Right lobe of liver (tissue), 6 donors: ENCODE measurements at regions not wholly inside any gene's neighbourhood (a gene's known extent, or its start where the extent isn't known, plus 50 kb on each side); places are given as distances from the start of the nearest gene placed in this dataset.

ENCODE experiments used
- ATAC-seq, 4 donors: fragments of 200-7000 bp; cut with Tn5 transposase; one replicate each; pipeline ENCODE4 v1.9.1; 2020; ENCODE audit warnings: mild to moderate bottlenecking in 4 of 4, moderate library complexity in 4 of 4
- DNase-seq, 3 donors: peaks; one replicate each; pipeline ENCODE4 v3.0.0-alpha.2; 2020
- H3K27ac ChIP-seq, 3 donors: fragments of 200-600 bp; one replicate each; pipeline ENCODE4 v1.8.0; 2022
- H3K27me3 ChIP-seq, 2 donors: fragments of 200-600 bp; one replicate each; pipeline ENCODE4 v1.8.0; 2022
- H3K36me3 ChIP-seq, 4 donors: fragments of 200-600 bp; sonication (generic) in 1 of 4; one replicate each; pipeline versions ENCODE4 v1.5.1 to v1.8.0; 2017 to 2022; ENCODE audit warnings: control low read depth in 1 of 4
- H3K4me1 ChIP-seq, 4 donors: fragments of 200-600 bp; sonication (generic) in 1 of 4; one replicate each; pipeline versions ENCODE4 v1.5.1 to v1.8.0; 2017 to 2022; ENCODE audit warnings: control low read depth in 1 of 4
- H3K4me3 ChIP-seq, 3 donors: fragments of 200-600 bp; one replicate each; pipeline ENCODE4 v1.8.0; 2022
- H3K9me3 ChIP-seq, 4 donors: fragments of 200-600 bp; sonication (generic) in 1 of 4; one replicate each; pipeline versions ENCODE4 v1.5.1 to v1.8.0; 2017 to 2022; ENCODE audit warnings: control low read depth in 1 of 4
- POLR2A ChIP-seq: fragments of 450-650 bp; IDR thresholded peaks from one replicate; pipeline ENCODE4 v1.6.1; 2017; ENCODE audit warnings: antibody characterized with exemption, mild to moderate bottlenecking
- WGBS: methylation state at CpG from one replicate; pipeline ENCODE4 v1.1.6; 2018; ENCODE audit warnings: low coverage, low lambda C conversion rate; ENCODE audit not compliant: insufficient coverage; ENCODE audit errors: missing lambda C conversion rate; 5-methylcytosine and 5-hydroxymethylcytosine counted together
- intact Hi-C, 2 donors: fragments of 100-400 bp; cut with DNase I; formaldehyde crosslinking; loops; one replicate each; pipeline versions ENCODE4 v1.11.2 to v1.14.1; 2022
- TF ChIP-seq, protein P1 (sequence below), 4 donors: fragments of 200-600 bp in 3 of 4; fragments of 450-650 bp in 1 of 4; IDR thresholded peaks; one replicate each; pipeline versions ENCODE4 v1.5.1 to v1.8.0; 2016 to 2022; ENCODE audit warnings: antibody characterized with exemption in 4 of 4, mild to moderate bottlenecking in 2 of 4
- donor health status: DM: no; HTN: yes; CAD: no.
- donor health status: DM: no; HTN: no; CAD: no.
- donor health status: DM: no; HTN: no; CAD: no.
- donor health status: DM: no; HTN: yes; CAD: no.
- donor health status: DM: no; HTN: yes; CAD: no.

DNA sequence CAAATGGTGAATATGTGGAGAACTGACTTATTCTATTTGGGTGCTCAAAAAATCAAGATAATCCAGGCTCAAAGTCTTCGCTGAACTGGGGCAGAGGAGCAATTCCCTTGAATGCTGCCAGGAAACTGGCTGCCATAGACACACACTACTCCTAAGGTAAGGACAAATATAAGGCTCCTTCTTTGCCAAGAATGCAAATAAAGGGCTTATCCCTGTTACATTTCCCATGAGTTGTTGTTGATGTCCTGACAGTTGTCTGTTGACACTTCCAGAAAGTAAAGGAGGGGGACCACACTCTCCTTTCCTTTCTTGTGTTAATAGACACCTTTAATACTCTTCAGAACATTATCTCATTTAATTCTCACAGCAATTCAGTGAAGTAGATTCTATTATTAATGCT lies 212.2 kb upstream of the PTBP2 start:
- TF ChIP-seq POLR2A: no peak
- TF ChIP-seq, protein P1, sequence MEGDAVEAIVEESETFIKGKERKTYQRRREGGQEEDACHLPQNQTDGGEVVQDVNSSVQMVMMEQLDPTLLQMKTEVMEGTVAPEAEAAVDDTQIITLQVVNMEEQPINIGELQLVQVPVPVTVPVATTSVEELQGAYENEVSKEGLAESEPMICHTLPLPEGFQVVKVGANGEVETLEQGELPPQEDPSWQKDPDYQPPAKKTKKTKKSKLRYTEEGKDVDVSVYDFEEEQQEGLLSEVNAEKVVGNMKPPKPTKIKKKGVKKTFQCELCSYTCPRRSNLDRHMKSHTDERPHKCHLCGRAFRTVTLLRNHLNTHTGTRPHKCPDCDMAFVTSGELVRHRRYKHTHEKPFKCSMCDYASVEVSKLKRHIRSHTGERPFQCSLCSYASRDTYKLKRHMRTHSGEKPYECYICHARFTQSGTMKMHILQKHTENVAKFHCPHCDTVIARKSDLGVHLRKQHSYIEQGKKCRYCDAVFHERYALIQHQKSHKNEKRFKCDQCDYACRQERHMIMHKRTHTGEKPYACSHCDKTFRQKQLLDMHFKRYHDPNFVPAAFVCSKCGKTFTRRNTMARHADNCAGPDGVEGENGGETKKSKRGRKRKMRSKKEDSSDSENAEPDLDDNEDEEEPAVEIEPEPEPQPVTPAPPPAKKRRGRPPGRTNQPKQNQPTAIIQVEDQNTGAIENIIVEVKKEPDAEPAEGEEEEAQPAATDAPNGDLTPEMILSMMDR (IDR thresholded peaks at IDR 0.05): no peak
- Histone ChIP-seq H3K36me3 (no peaks in the 10 kb centered on the region), H3K4me3 (no peak overlapping the region), H3K9me3 (no peaks in the 10 kb centered on the region), H3K4me1 (no peaks in the 10 kb centered on the region), H3K27me3 (no peaks in the 10 kb centered on the region), H3K27ac (no peak overlapping the region)
- ATAC-seq (no peak), DNase-seq (no peak)
- intact Hi-C loops: no loop called here
- 93% methylated on average over 1 of the region's 1 CpG for WGBS

DNA sequence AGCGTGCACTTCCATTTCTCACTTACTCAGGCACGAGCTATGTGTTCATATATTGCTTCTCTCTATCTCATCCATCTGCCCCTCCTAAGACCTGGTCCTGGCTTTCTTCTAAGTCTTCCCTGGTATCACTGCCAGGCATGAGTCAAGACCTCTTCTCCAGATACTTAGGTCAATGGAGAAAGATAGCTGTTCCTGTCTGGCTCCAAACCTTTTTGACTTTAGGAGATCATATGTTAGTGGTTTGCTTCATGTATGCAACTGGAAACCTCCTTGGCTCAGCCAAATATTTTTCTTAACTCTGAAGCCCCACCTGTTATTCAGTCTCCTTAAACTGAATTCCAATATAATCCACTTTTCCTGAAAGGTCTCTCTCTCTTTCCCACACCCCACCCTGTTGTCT lies 211.6 kb upstream of the PTBP2 start:
- Histone ChIP-seq H3K9me3 (no peaks in the 10 kb centered on the region), H3K27ac (no peak overlapping the region), H3K36me3 (no peaks in the 10 kb centered on the region), H3K27me3 (no peaks in the 10 kb centered on the region), H3K4me1 (no peaks in the 10 kb centered on the region), H3K4me3 (no peak overlapping the region)
- intact Hi-C loops: no loop called here
- TF ChIP-seq, protein P1 (IDR thresholded peaks at IDR 0.05): no peak
- TF ChIP-seq POLR2A: no peak
- 75% methylated on average over 2 of the region's 2 CpGs for WGBS
- ATAC-seq (no peak), DNase-seq (no peak)

DNA sequence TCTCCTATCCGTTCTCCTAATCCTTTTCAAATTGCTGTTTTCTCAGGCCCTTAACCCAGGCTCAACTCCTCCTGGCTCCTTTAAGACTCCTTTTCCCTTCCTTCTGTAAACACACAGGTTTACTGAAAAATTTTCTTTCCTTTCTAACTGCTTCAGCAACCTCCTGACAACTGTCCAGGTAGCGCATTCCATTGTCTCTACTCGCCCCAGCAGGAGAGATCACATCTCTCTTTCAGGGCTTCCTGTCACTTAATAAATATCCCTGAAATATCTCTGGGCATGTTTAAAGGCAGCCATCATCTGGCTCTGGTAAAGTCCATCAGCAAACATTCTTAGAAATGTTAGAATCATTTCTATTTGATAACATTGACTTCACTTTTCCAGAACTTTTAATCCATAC lies 211.2 kb upstream of the PTBP2 start:
- no peaks in the 10 kb centered on the region for H3K9me3 ChIP-seq
- H3K27me3 ChIP-seq: no peaks in the 10 kb centered on the region
- H3K27ac ChIP-seq: no peak overlapping the region
- intact Hi-C loops: no loop called here
- H3K4me3 ChIP-seq: no peak overlapping the region
- WGBS: 63% methylated on average over 3 of the region's 3 CpGs
- no peaks in the 10 kb centered on the region for H3K36me3 ChIP-seq
- DNase-seq (no peak), ATAC-seq (no peak)
- no peaks in the 10 kb centered on the region for H3K4me1 ChIP-seq
- TF ChIP-seq, protein P1 (IDR thresholded peaks at IDR 0.05): no peak

DNA sequence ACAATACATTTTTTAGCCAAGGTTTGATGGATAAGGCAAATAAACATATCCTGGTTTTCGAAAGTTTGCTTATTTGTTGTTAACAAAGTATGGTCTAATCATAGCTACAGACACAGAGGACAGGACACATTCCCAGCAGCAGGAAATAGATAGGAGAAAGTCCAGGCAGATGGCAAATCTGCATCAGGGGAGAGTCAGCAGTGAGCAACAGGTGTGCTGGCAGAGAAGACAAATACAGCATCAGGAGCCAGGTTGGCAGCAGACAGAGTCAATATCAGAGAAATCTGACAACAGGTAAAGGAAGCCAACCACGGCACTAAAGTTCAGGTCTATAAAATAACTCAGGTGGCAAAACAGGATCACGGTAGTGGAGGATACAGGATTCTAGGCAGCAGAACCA lies 210.7 kb upstream of the PTBP2 start:
- DNase-seq: no peak
- Histone ChIP-seq H3K4me3 (no peak overlapping the region), H3K27ac (no peak overlapping the region), H3K9me3 (no peaks in the 10 kb centered on the region), H3K27me3 (no peaks in the 10 kb centered on the region), H3K36me3 (no peaks in the 10 kb centered on the region), H3K4me1 (no peaks in the 10 kb centered on the region)
- no peak for ATAC-seq
- 42% methylated on average over 3 of the region's 3 CpGs for WGBS
- TF ChIP-seq POLR2A: no peak
- TF ChIP-seq, protein P1 (IDR thresholded peaks at IDR 0.05): no peak
- intact Hi-C loops: no loop called here

GRCh38 chr1:96513136-96513535 lies 208.4 kb upstream of the PTBP2 start:
- WGBS: 83% methylated on average over 1 of the region's 1 CpG
- Histone ChIP-seq H3K4me1 (no peaks in the 10 kb centered on the region), H3K27me3 (no peaks in the 10 kb centered on the region), H3K9me3 (no peaks in the 10 kb centered on the region), H3K36me3 (no peaks in the 10 kb centered on the region), H3K27ac (no peak overlapping the region), H3K4me3 (no peak overlapping the region)
- TF ChIP-seq, protein P1 (IDR thresholded peaks at IDR 0.05): no peak
- no peak for TF ChIP-seq POLR2A
- intact Hi-C loops: no loop called here
- ATAC-seq (no peak), DNase-seq (no peak)
